Neural progenitor cell (in vitro differentiated cells): ENCODE measurements at regions not wholly inside any gene's neighbourhood (a gene's known extent, or its start where the extent isn't known, plus 50 kb on each side); places are given as distances from the start of the nearest gene placed in this dataset.

Experiments
- CTCF ChIP-seq: fragments of 200-600 bp; sonication (generic); IDR thresholded peaks from 2 replicates; pipeline ENCODE4 v1.5.1; 2017; ENCODE audit warnings: antibody characterized with exemption, mild to moderate bottlenecking
- EZH2 ChIP-seq: fragments of 200-600 bp; sonication (generic); IDR thresholded peaks from 2 replicates; pipeline ENCODE4 v1.6.1; 2017; ENCODE audit warnings: antibody characterized with exemption, mild to moderate bottlenecking, moderate library complexity
- EZH2phosphoT487 ChIP-seq: fragments of 200-600 bp; sonication (generic); IDR thresholded peaks from 2 replicates; pipeline ENCODE4 v1.6.1; 2017; ENCODE audit warnings: antibody characterized with exemption

GRCh38 chr22:48044487-48045060, 1282.1 kb downstream of the TBC1D22A start:
- TF ChIP-seq CTCF: no peak
- no peak for TF ChIP-seq EZH2phosphoT487
- no peak for TF ChIP-seq EZH2
